ENCODE measurements at regions not wholly inside any gene's neighbourhood (a gene's known extent, or its start where the extent isn't known, plus 50 kb on each side); places are given as distances from the start of the nearest gene placed in this dataset.

- H3K4me1 ChIP-seq (ENCODE audit: insufficient read depth, low read length, poor library complexity, severe bottlenecking), result no peaks in the 10 kb centered on the region
- H3K79me2 ChIP-seq (ENCODE audit: insufficient read depth, low read depth, low read length), result no peaks in the 10 kb centered on the region
- no peak overlapping the region for H3K4me2 ChIP-seq (ENCODE audit: low read length)
- no peaks in the 10 kb centered on the region for H3K36me3 ChIP-seq (ENCODE audit: insufficient read depth, low read length)
- POLR2A ChIA-PET, result interaction anchor here (0.6 to 1.5 kb wide), 2 partner anchors 10 to 104 kb away, joined by 3 read pairs; no protein-coding TSS in a partner anchor
- H4K20me1 ChIP-seq (ENCODE audit: insufficient read depth, low read length), result no peaks in the 10 kb centered on the region
- CTCF ChIA-PET (ENCODE audit: unreplicated experiment), result no interaction called here
- no peak overlapping the region for H2AFZ ChIP-seq (ENCODE audit: low read length)
- TF ChIP-seq CTCF (conservative IDR thresholded peaks at IDR 0.05; ENCODE audit: low read length), result no peak
- TF ChIP-seq EZH2phosphoT487 (IDR thresholded peaks at IDR 0.05; ENCODE audit: borderline replicate concordance, low read depth, low read length), result no peak
- H3K27ac ChIP-seq (ENCODE audit: low read depth, low read length, poor library complexity, severe bottlenecking), result no peak overlapping the region
- intact Hi-C loops (cut with micrococcal nuclease; ENCODE audit: unreplicated experiment), result no loop called here
- no peaks in the 10 kb centered on the region for H3K9me2 ChIP-seq (ENCODE audit: insufficient read depth, low read length)
- DNase-seq (ENCODE audit: low spot score), result no peak
- BruUV-seq (replicated peaks), result no TSS peak
- no peaks in the 10 kb centered on the region for H3K9me3 ChIP-seq (ENCODE audit: low read length)
- H3K4me3 ChIP-seq (ENCODE audit: low read depth, low read length, poor library complexity, severe bottlenecking), result no peak overlapping the region
Observed at GRCh38 chr21:35565204-35565611, 495.1 kb downstream of the SETD4 start.

- Histone ChIP-seq H4K20me1 (ENCODE audit: insufficient read depth, low read length) (no peaks in the 10 kb centered on the region), H2AFZ (ENCODE audit: low read length) (no peak overlapping the region), H3K4me2 (ENCODE audit: low read length) (no peak overlapping the region), H3K9me3 (ENCODE audit: low read length) (no peaks in the 10 kb centered on the region), H3K4me1 (ENCODE audit: insufficient read depth, low read length, poor library complexity, severe bottlenecking) (no peaks in the 10 kb centered on the region), H3K27ac (ENCODE audit: low read depth, low read length, poor library complexity, severe bottlenecking) (no peak overlapping the region), H3K36me3 (ENCODE audit: insufficient read depth, low read length) (no peaks in the 10 kb centered on the region), H3K9me2 (ENCODE audit: insufficient read depth, low read length) (no peaks in the 10 kb centered on the region), H3K4me3 (ENCODE audit: low read depth, low read length, poor library complexity, severe bottlenecking) (no peak overlapping the region), H3K79me2 (ENCODE audit: insufficient read depth, low read depth, low read length) (no peaks in the 10 kb centered on the region)
- no peak for TF ChIP-seq CTCF (conservative IDR thresholded peaks at IDR 0.05; ENCODE audit: low read length)
- no peak for TF ChIP-seq EZH2phosphoT487 (IDR thresholded peaks at IDR 0.05; ENCODE audit: borderline replicate concordance, low read depth, low read length)
- POLR2A ChIA-PET, result interaction anchor here (0.8 kb wide), 1 partner anchor 30 kb away, joined by 3 read pairs; no protein-coding TSS in a partner anchor
- BruUV-seq (replicated peaks), result no TSS peak
- no peak for DNase-seq (ENCODE audit: low spot score)
- CTCF ChIA-PET (ENCODE audit: unreplicated experiment), result no interaction called here
- intact Hi-C loops (cut with micrococcal nuclease; ENCODE audit: unreplicated experiment), result no loop called here
Observed at GRCh38 chr21:35563885-35564451, 496.4 kb downstream of the SETD4 start.

GRCh38 chr21:35562876-35563275 is 497.4 kb downstream of the SETD4 start:
- TF ChIP-seq EZH2phosphoT487 (IDR thresholded peaks at IDR 0.05; ENCODE audit: borderline replicate concordance, low read depth, low read length), result no peak
- H3K9me2 ChIP-seq (ENCODE audit: insufficient read depth, low read length), result no peaks in the 10 kb centered on the region
- H3K27ac ChIP-seq (ENCODE audit: low read depth, low read length, poor library complexity, severe bottlenecking), result no peak overlapping the region
- no peaks in the 10 kb centered on the region for H3K4me1 ChIP-seq (ENCODE audit: insufficient read depth, low read length, poor library complexity, severe bottlenecking)
- H3K9me3 ChIP-seq (ENCODE audit: low read length), result no peaks in the 10 kb centered on the region
- no peaks in the 10 kb centered on the region for H3K36me3 ChIP-seq (ENCODE audit: insufficient read depth, low read length)
- no peak overlapping the region for H3K4me2 ChIP-seq (ENCODE audit: low read length)
- no peaks in the 10 kb centered on the region for H3K79me2 ChIP-seq (ENCODE audit: insufficient read depth, low read depth, low read length)
- no peak overlapping the region for H2AFZ ChIP-seq (ENCODE audit: low read length)
- ChIA-PET CTCF (ENCODE audit: unreplicated experiment) (no interaction called here), POLR2A (no interaction called here)
- H3K4me3 ChIP-seq (ENCODE audit: low read depth, low read length, poor library complexity, severe bottlenecking), result no peak overlapping the region
- H4K20me1 ChIP-seq (ENCODE audit: insufficient read depth, low read length), result no peaks in the 10 kb centered on the region
- intact Hi-C loops (cut with micrococcal nuclease; ENCODE audit: unreplicated experiment), result no loop called here
- no TSS peak for BruUV-seq (replicated peaks)
- DNase-seq (ENCODE audit: low spot score), result no peak

Data from OCI-LY7 (cell line).